NT2/D1 (cell line): ENCODE measurements at regions not wholly inside any gene's neighbourhood (a gene's known extent, or its start where the extent isn't known, plus 50 kb on each side); places are given as distances from the start of the nearest gene placed in this dataset.

Source experiments
- DNase-seq: peaks from one replicate; pipeline ENCODE4 v3.0.0-alpha.2; 2011; ENCODE audit warnings: low read depth, low spot score
- H3K27me3 ChIP-seq: 2 replicates; pipeline ENCODE4 v1.6.0; 2011; ENCODE audit warnings: mild to moderate bottlenecking; ENCODE audit not compliant: insufficient read length, insufficient read depth
- H3K36me3 ChIP-seq: 2 replicates; pipeline ENCODE4 v1.6.1; 2011; ENCODE audit warnings: mild to moderate bottlenecking, low read length, mixed read lengths; ENCODE audit not compliant: insufficient read depth, insufficient read length
- H3K4me1 ChIP-seq: 2 replicates; pipeline ENCODE4 v1.5.1; 2011; ENCODE audit not compliant: insufficient read depth, insufficient read length
- H3K4me3 ChIP-seq: 2 replicates; pipeline ENCODE4 v1.5.1; 2011; ENCODE audit warnings: low read depth; ENCODE audit not compliant: insufficient read length
- H3K9ac ChIP-seq: 2 replicates; pipeline ENCODE4 v1.6.0; 2011; ENCODE audit warnings: low read depth; ENCODE audit not compliant: insufficient read length
- H3K9me3 ChIP-seq: 2 replicates; pipeline ENCODE4 v1.5.1; 2011; ENCODE audit warnings: mild to moderate bottlenecking, low read length; ENCODE audit not compliant: insufficient read depth
- SUZ12 ChIP-seq: IDR thresholded peaks from 2 replicates; pipeline ENCODE4 v1.6.1; 2011; ENCODE audit not compliant: insufficient read length, insufficient read depth; ENCODE audit errors: extremely low read depth
- YY1 ChIP-seq: IDR thresholded peaks from 2 replicates; pipeline ENCODE4 v1.6.1; 2011; ENCODE audit not compliant: insufficient read length, insufficient read depth
- ZNF274 ChIP-seq: IDR thresholded peaks from 2 replicates; pipeline ENCODE4 v1.6.1; 2011; ENCODE audit warnings: mild to moderate bottlenecking, low read depth, low read length

DNA sequence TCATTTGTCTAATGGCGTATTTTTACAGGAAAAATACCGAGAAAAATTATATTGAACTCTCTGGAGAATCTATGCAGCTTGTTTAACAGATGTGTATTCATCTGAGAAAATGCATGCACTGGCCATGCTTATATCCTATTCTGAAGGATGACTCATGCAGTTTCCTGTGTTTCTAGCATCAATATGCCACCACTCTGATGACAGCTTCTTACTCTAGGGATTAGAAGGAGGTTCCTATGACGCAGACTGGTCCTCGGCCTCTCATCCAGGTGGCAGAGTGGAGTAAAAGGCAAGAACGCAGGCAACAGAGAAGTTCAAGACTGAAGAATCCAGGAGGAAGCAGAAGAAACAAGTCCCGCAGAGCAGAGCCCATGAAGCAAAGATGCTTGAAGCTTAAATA lies 910.0 kb upstream of the ROBO1 start:
- H3K4me1 ChIP-seq = no peaks in the 10 kb centered on the region
- no peaks in the 10 kb centered on the region for H3K36me3 ChIP-seq
- TF ChIP-seq SUZ12 (no peak), YY1 (no peak), ZNF274 (no peak)
- 0 out of 2 replicates have a peak, but pooled peaks cover 4% of the 10 kb centered on the region for H3K9me3 ChIP-seq
- H3K27me3 ChIP-seq = no peaks in the 10 kb centered on the region
- H3K9ac ChIP-seq = no peak overlapping the region
- H3K4me3 ChIP-seq = no peak overlapping the region
- DNase-seq = no peak

DNA sequence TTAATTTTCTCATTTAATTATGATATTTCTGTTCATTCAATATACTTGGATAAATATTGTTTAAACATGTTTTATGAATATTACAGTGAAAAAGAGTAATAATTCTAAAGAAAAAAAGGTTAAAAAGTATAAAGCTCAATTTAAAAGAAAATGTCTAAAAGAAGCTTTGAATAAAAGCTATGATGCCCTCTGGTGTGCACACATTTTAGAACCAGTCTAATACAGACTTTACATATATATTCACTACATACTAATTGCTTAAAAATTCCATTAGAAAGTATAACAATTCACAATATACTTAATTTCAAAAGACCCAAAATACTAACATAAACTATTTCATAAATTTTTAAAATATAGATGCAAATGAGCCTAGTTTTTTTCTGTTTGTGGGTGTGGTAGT lies 909.1 kb upstream of the ROBO1 start:
- no peak overlapping the region for H3K4me3 ChIP-seq
- H3K9ac ChIP-seq = no peak overlapping the region
- H3K9me3 ChIP-seq = no peaks in the 10 kb centered on the region
- DNase-seq = no peak
- H3K4me1 ChIP-seq = no peaks in the 10 kb centered on the region
- H3K36me3 ChIP-seq = no peaks in the 10 kb centered on the region
- no peak for TF ChIP-seq SUZ12
- TF ChIP-seq YY1 = no peak
- TF ChIP-seq ZNF274 = no peak
- H3K27me3 ChIP-seq = no peaks in the 10 kb centered on the region

DNA sequence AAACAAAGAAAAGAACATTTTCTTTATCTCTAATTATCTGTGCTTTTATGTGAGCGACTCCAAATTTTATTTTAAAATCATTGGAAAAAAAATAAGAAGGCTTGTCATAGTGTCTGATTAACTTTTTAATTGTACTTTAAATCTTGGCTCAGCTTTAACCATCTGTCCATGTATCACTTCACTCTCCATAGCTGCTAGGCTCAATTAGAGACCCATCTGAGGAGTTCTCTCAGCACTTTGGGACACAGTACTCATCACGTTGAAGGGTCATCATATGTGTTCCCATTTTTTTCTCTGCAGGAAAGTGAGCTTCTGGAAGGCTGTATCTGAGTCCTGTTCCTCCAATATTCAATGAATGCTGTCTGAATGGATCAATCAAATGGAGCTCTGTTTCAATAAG lies 908.5 kb upstream of the ROBO1 start:
- no peaks in the 10 kb centered on the region for H3K9me3 ChIP-seq
- DNase-seq = no peak
- H3K4me3 ChIP-seq = no peak overlapping the region
- H3K36me3 ChIP-seq = no peaks in the 10 kb centered on the region
- TF ChIP-seq ZNF274 = no peak
- no peak for TF ChIP-seq YY1
- no peak for TF ChIP-seq SUZ12
- H3K27me3 ChIP-seq = no peaks in the 10 kb centered on the region
- H3K9ac ChIP-seq = no peak overlapping the region
- H3K4me1 ChIP-seq = no peaks in the 10 kb centered on the region

DNA sequence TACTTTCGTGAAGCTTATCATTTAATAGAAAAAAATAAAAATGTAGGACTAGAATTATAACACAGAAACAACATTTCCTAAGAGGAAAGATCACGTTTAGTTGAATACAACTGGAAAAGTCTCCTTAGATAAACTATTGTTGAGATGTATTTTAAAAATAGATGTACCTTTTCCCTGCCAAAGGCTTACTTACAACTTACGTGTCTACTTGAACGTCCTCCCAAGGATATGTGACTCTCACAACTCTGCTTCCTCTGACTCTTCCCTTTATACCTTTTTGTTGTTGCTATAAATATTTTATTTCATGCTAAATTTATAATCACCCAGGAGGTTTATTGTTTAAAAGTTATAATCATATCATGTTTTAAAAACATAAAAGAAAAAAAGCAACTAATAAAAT lies 908.0 kb upstream of the ROBO1 start:
- Histone ChIP-seq H3K4me1 (no peaks in the 10 kb centered on the region), H3K9ac (no peak overlapping the region), H3K9me3 (no peaks in the 10 kb centered on the region), H3K4me3 (no peak overlapping the region), H3K27me3 (no peaks in the 10 kb centered on the region), H3K36me3 (no peaks in the 10 kb centered on the region)
- TF ChIP-seq YY1 (no peak), SUZ12 (no peak)
- no peak for DNase-seq

DNA sequence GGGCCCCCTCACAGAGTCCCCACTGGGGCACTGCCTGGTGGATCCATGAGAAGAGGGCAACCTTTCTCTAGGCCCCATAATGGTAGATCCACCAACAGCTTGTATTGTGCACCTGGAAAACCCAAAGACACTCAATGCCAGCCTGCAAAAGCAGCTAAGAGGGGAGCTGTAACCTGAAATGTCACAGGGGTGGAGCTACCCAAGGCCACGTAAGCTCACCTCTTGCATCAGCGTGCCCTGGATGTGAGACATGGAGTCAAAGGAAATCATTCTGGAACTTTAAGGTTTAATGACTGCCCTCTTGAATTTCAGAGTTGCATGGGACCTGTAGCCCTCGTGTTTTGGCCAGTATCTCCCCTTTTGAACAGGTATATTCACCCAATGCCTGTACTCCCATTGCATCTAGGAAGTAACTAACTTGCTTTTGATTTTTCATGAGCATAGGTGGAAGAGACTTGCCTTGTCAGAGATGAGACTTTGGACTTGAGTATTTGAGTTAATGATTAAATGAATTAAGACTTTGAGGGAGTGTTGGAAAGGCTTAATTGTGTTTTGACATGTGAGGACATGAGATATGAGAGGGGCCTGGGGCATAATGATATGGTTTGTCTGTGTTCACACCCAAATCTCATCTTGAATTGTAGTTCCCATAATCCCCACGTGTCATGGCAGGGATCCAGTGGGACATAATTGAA lies 900.9 kb upstream of the ROBO1 start:
- no peak for TF ChIP-seq SUZ12
- TF ChIP-seq ZNF274 = no peak
- no peak for TF ChIP-seq YY1
- Histone ChIP-seq H3K4me1 (no peaks in the 10 kb centered on the region), H3K27me3 (no peaks in the 10 kb centered on the region), H3K9ac (no peak overlapping the region), H3K36me3 (no peaks in the 10 kb centered on the region), H3K4me3 (no peak overlapping the region), H3K9me3 (peaks cover 23% of the 10 kb centered on the region)
- no peak for DNase-seq

DNA sequence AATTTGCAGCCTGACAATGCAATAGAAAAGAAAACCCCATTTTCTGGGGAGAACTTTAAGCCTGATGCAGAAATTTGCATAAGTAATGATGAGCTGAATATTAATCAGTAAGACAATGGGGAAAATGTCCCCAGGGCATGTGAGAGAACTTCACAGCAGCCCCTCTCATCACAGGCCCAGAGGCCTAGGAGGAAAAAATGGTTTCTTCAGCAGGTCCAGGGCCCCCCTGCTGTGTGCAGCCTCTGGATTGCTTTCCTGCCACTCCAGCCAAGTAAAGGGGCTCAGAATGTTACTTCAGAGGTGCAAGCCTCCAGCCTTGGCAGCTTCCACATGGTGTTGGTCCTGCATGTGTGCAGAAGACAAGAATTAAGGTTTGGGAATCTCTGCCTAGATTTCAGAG lies 900.3 kb upstream of the ROBO1 start:
- no peak overlapping the region for H3K9ac ChIP-seq
- TF ChIP-seq YY1 = no peak
- peaks cover 23% of the 10 kb centered on the region for H3K9me3 ChIP-seq
- DNase-seq = no peak
- H3K27me3 ChIP-seq = no peaks in the 10 kb centered on the region
- no peaks in the 10 kb centered on the region for H3K4me1 ChIP-seq
- H3K36me3 ChIP-seq = no peaks in the 10 kb centered on the region
- H3K4me3 ChIP-seq = no peak overlapping the region

DNA sequence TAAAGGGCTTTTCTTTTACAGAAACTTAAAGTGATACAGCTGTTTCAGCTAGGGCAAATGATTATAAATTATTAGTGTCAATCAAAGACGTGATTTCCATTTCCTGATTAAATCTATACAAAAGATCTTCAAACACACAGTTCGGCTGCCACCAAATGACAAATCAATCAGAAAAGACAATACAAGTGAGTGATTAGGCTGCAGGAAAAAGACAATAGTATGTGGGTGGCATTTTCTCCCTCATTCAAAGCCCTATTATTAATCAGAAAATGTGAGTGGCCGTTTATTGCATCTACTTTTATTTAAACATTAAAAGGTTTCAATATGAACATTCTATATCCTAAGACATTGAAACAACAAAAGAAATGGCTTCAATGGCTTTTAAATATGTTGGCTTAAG lies 895.6 kb upstream of the ROBO1 start:
- Histone ChIP-seq H3K27me3 (no peaks in the 10 kb centered on the region), H3K36me3 (no peaks in the 10 kb centered on the region), H3K9ac (no peak overlapping the region), H3K4me3 (no peak overlapping the region), H3K4me1 (no peaks in the 10 kb centered on the region), H3K9me3 (peaks cover 15% of the 10 kb centered on the region)
- DNase-seq = no peak
- TF ChIP-seq SUZ12 = no peak
- TF ChIP-seq ZNF274 = no peak
- TF ChIP-seq YY1 = no peak
